Epithelial cell of proximal tubule (primary cell): ENCODE measurements at regions not wholly inside any gene's neighbourhood (a gene's known extent, or its start where the extent isn't known, plus 50 kb on each side); places are given as distances from the start of the nearest gene placed in this dataset.

ENCODE experiments used
- DNase-seq: peaks from one replicate; pipeline ENCODE4 v3.0.0-alpha.2; 2011; ENCODE audit warnings: low read depth
- H3K4me3 ChIP-seq: 2 replicates; pipeline ENCODE4 v1.5.1; 2011; ENCODE audit warnings: low read depth, mild to moderate bottlenecking, low read length
- CTCF ChIP-seq: conservative IDR thresholded peaks from 2 replicates; pipeline ENCODE4 v1.5.1; 2012; ENCODE audit warnings: low read depth, mild to moderate bottlenecking, low read length

- H3K4me3 ChIP-seq: no peak overlapping the region
- no peak for DNase-seq
- TF ChIP-seq CTCF: no peak
These were observed 238.7 kb upstream of the ZFHX3 start for GRCh38 chr16:73286346-73287267.

GRCh38 chr16:73285436-73286201 lies 237.7 kb upstream of the ZFHX3 start:
- H3K4me3 ChIP-seq: no peak overlapping the region
- no peak for TF ChIP-seq CTCF
- no peak for DNase-seq

GRCh38 chr16:73280388-73280787 lies 232.5 kb upstream of the ZFHX3 start:
- no peak overlapping the region for H3K4me3 ChIP-seq
- DNase-seq: no peak
- no peak for TF ChIP-seq CTCF

GRCh38 chr16:73279451-73279850 lies 231.5 kb upstream of the ZFHX3 start:
- no peak for TF ChIP-seq CTCF
- H3K4me3 ChIP-seq: no peak overlapping the region
- DNase-seq: no peak

GRCh38 chr16:73277071-73277470 lies 229.1 kb upstream of the ZFHX3 start:
- DNase-seq: no peak
- no peak overlapping the region for H3K4me3 ChIP-seq
- no peak for TF ChIP-seq CTCF

GRCh38 chr16:73275448-73275847 lies 227.5 kb upstream of the ZFHX3 start:
- DNase-seq: no peak
- no peak for TF ChIP-seq CTCF
- H3K4me3 ChIP-seq: no peak overlapping the region
